Spleen (tissue), 11 donors: ENCODE measurements at regions not wholly inside any gene's neighbourhood (a gene's known extent, or its start where the extent isn't known, plus 50 kb on each side); places are given as distances from the start of the nearest gene placed in this dataset.

ENCODE experiments used
- DNase-seq: peaks from one replicate; pipeline ENCODE4 v3.0.0-alpha.2; 2020
- H3K27ac ChIP-seq, 8 donors: fragments of 200-600 bp; sonication (generic) in 7 of 8; 1 replicate in 4 of 8; 2 replicates in 4 of 8; pipeline versions ENCODE4 v1.5.0 to v1.8.0; 2016 to 2021; ENCODE audit warnings: inconsistent platforms in 4 of 8, mild to moderate bottlenecking in 4 of 8, moderate library complexity in 1 of 8
- H3K27me3 ChIP-seq, 7 donors: fragments of 200-600 bp; sonication (generic) in 6 of 7; replicated peaks in 1 of 7; 1 replicate in 4 of 7; 2 replicates in 3 of 7; pipeline versions ENCODE4 v1.5.0 to v1.8.0; 2016 to 2021; ENCODE audit warnings: inconsistent platforms in 3 of 7, mild to moderate bottlenecking in 1 of 7
- H3K36me3 ChIP-seq, 6 donors: fragments of 200-600 bp; sonication (generic) in 5 of 6; 1 replicate in 4 of 6; 2 replicates in 2 of 6; pipeline versions ENCODE4 v1.5.0 to v1.8.0; 2016 to 2021; ENCODE audit warnings: inconsistent platforms in 2 of 6
- H3K4me1 ChIP-seq, 6 donors: fragments of 200-600 bp; sonication (generic) in 5 of 6; 1 replicate in 3 of 6; 2 replicates in 3 of 6; pipeline versions ENCODE4 v1.5.0 to v1.8.0; 2016 to 2021; ENCODE audit warnings: inconsistent platforms in 3 of 6
- H3K4me3 ChIP-seq, 8 donors: fragments of 200-600 bp; sonication (generic) in 7 of 8; 1 replicate in 4 of 8; 2 replicates in 4 of 8; pipeline versions ENCODE4 v1.5.0 to v1.8.0; 2016 to 2021; ENCODE audit warnings: inconsistent platforms in 4 of 8, mild to moderate bottlenecking in 4 of 8, moderate library complexity in 2 of 8
- H3K9me3 ChIP-seq, 8 donors: fragments of 200-600 bp; sonication (generic) in 7 of 8; 1 replicate in 4 of 8; 2 replicates in 4 of 8; pipeline versions ENCODE4 v1.5.0 to v1.8.0; 2016 to 2021; ENCODE audit warnings: inconsistent platforms in 4 of 8
- POLR2A ChIP-seq, 3 donors: fragments of 450-650 bp; IDR thresholded peaks; one replicate each; pipeline ENCODE4 v1.5.1; 2017; ENCODE audit warnings: antibody characterized with exemption in 3 of 3, mild to moderate bottlenecking in 1 of 3
- POLR2AphosphoS5 ChIP-seq, 3 donors: sonication (generic); formaldehyde crosslinking; IDR thresholded peaks; one replicate each; pipeline ENCODE4 v1.5.1; 2017; ENCODE audit warnings: antibody characterized with exemption in 3 of 3
- WGBS, 5 donors: extraction: QIAGEN DNeasy Blood & Tissue Kit in 3 of 5; methylation state at CpG; one replicate each; pipeline versions ENCODE4 v1.1.5 to v1.1.7; 2013 to 2018; 5-methylcytosine and 5-hydroxymethylcytosine counted together
- intact Hi-C: fragments of 100-400 bp; cut with DNase I; formaldehyde crosslinking; loops from one replicate; pipeline ENCODE4 v1.15.0; 2023; ENCODE audit warnings: low total_unique reads
- TF ChIP-seq, protein P1 (sequence below), 11 experiments: fragments of 200-600 bp in 7 of 11; fragments of 450-650 bp in 4 of 11; sonication (generic) in 4 of 11; IDR thresholded peaks in 8 of 11; conservative IDR thresholded peaks in 3 of 11; 1 replicate in 7 of 11; 2 replicates in 4 of 11; pipeline versions ENCODE4 v1.4.0 to v1.8.0; 2016 to 2021; ENCODE audit warnings: antibody characterized with exemption in 11 of 11, inconsistent platforms in 4 of 11, mild to moderate bottlenecking in 1 of 11
- donor health status: healthy with polysubstance abuse.
- donor health status: DM: no; HTN: no; CAD: no; lungs with moderate emphysema.
- donor health status: DM: no; HTN: no; CAD: no.
- donor health status: Bipolar disorder and iron deficiency.
- donor health status: healthy.
- donor health status: DM: no; HTN: no; CAD: no.
- donor health status: DM: yes; HTN: yes; CAD: no.

DNA sequence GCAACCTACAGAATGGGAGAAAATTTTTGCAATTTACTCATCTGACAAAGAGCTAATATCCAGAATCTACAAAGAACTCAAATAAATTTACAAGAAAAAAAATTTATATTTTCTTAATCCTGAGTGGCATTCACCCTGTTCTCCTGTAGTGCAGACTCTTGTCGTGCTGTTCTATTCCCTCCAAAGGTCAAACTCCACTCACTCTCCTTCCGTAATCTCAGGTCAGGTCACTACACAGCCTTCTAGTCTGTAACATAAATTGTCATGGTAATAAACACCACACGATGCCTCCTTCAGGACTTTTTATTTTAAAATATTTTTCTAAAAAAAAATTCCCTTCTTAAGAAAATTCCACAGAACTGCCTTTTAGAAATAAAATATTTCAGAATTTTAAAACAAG lies 417.9 kb upstream of the GCFC2 start:
- DNase-seq = no peak
- Histone ChIP-seq H3K4me1 (no peaks in the 10 kb centered on the region), H3K9me3 (peaks cover 0 to 3% (median 0%) of the 10 kb centered on the region in 8 donors), H3K36me3 (no peaks in the 10 kb centered on the region), H3K27me3 (no peaks in the 10 kb centered on the region), H3K27ac (no peak overlapping the region), H3K4me3 (no peak overlapping the region)
- TF ChIP-seq POLR2A (IDR thresholded peaks at IDR 0.05) (no peak), POLR2AphosphoS5 (IDR thresholded peaks at IDR 0.05) (no peak)
- TF ChIP-seq, protein P1, sequence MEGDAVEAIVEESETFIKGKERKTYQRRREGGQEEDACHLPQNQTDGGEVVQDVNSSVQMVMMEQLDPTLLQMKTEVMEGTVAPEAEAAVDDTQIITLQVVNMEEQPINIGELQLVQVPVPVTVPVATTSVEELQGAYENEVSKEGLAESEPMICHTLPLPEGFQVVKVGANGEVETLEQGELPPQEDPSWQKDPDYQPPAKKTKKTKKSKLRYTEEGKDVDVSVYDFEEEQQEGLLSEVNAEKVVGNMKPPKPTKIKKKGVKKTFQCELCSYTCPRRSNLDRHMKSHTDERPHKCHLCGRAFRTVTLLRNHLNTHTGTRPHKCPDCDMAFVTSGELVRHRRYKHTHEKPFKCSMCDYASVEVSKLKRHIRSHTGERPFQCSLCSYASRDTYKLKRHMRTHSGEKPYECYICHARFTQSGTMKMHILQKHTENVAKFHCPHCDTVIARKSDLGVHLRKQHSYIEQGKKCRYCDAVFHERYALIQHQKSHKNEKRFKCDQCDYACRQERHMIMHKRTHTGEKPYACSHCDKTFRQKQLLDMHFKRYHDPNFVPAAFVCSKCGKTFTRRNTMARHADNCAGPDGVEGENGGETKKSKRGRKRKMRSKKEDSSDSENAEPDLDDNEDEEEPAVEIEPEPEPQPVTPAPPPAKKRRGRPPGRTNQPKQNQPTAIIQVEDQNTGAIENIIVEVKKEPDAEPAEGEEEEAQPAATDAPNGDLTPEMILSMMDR (IDR thresholded peaks at IDR 0.05 in 8 of 11, conservative IDR thresholded peaks at IDR 0.05 in 3 of 11) = no peak
- intact Hi-C loops = no loop called here
- WGBS, 5 donors = 63 to 80% (median 76%) methylated on average over 3 of the region's 3 CpGs

DNA sequence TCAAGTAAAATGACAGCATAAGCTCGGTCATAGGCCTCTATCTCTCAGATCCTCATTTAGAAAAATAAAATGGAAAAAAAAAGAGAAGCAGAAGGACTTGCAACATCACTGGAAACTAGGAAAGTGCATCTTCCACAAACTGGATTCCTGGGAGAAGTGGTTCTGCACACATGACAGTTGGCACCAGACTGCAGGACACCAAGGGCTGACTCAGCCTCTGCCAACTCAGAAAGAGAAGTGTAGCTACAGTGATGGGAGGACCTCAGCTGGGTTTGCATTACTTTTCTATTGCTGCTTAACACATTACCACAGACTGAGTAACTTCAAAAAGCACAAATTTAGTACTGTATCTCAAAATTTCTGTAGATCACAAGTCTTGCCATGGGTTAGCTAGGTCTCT lies 409.5 kb upstream of the GCFC2 start:
- H3K36me3 ChIP-seq = no peaks in the 10 kb centered on the region
- no peak for DNase-seq
- H3K9me3 ChIP-seq = peaks cover 0 to 13% (median 6%) of the 10 kb centered on the region in 8 donors
- H3K4me3 ChIP-seq = no peak overlapping the region
- 54 to 68% (median 64%) methylated on average over 1 of the region's 1 CpG for WGBS, 5 donors
- TF ChIP-seq, protein P1 (IDR thresholded peaks at IDR 0.05 in 8 of 11, conservative IDR thresholded peaks at IDR 0.05 in 3 of 11) = no peak
- TF ChIP-seq POLR2AphosphoS5 (IDR thresholded peaks at IDR 0.05) (no peak), POLR2A (IDR thresholded peaks at IDR 0.05) (no peak)
- H3K27ac ChIP-seq = no peak overlapping the region
- intact Hi-C loops = no loop called here
- no peaks in the 10 kb centered on the region for H3K4me1 ChIP-seq
- no peaks in the 10 kb centered on the region for H3K27me3 ChIP-seq

DNA sequence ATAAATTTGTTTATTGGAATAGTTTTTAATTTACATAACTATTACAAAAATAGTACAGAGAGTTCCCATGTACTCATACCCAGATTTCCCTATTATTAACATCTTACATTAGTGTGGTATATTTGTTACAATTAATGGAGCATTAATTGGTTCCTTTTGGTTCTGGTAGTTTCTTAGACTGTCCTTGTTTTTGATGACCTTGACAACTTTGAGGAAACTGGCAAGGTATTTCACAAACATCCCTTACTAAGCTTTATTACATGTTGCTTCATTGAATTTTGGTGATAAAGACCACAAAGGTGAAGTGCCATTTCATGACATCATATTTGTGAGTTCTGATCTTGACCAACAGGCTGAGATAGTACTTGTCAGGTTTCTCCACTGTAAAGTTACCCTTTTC lies 379.0 kb upstream of the GCFC2 start:
- Histone ChIP-seq H3K4me3 (no peak overlapping the region), H3K9me3 (peaks cover 0 to 13% (median 3%) of the 10 kb centered on the region in 8 donors), H3K27ac (no peak overlapping the region), H3K36me3 (no peaks in the 10 kb centered on the region), H3K27me3 (no peaks in the 10 kb centered on the region), H3K4me1 (no peaks in the 10 kb centered on the region)
- intact Hi-C loops = no loop called here
- no peak for DNase-seq
- TF ChIP-seq POLR2A (IDR thresholded peaks at IDR 0.05) (no peak), POLR2AphosphoS5 (IDR thresholded peaks at IDR 0.05) (no peak)
- TF ChIP-seq, protein P1 (IDR thresholded peaks at IDR 0.05 in 8 of 11, conservative IDR thresholded peaks at IDR 0.05 in 3 of 11) = no peak

DNA sequence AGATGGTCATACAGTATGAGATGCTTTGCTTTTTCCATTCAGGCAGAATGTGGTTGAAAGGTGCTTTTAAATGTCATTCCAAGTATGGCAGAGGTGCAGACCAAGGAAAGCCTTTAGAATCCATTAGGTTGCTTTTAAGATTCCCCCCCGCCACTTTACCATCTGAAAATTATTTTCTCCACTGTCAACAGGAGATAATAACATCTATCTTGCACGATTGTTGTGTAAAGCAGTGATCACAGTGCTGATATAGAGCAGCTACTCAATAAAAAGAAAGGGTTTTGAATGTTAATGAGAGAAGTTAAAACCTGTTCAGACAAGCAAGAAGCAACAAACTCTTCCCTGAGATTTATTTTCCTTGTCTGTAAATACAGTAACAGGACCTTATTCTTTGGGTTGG lies 372.5 kb upstream of the GCFC2 start:
- H3K4me1 ChIP-seq = no peaks in the 10 kb centered on the region

More for the DNA sequence above, 372.5 kb upstream of the GCFC2 start:
- Histone ChIP-seq H3K9me3 (no peaks in the 10 kb centered on the region), H3K27ac (no peak overlapping the region), H3K4me3 (no peak overlapping the region), H3K36me3 (no peaks in the 10 kb centered on the region), H3K27me3 (no peaks in the 10 kb centered on the region)
- intact Hi-C loops = no loop called here
- 19 to 71% (median 39%) methylated on average over 2 of the region's 2 CpGs for WGBS, 5 donors
- DNase-seq = no peak
- TF ChIP-seq, protein P1 (IDR thresholded peaks at IDR 0.05 in 8 of 11, conservative IDR thresholded peaks at IDR 0.05 in 3 of 11) = no peak
- no peak for TF ChIP-seq POLR2AphosphoS5 (IDR thresholded peaks at IDR 0.05)
- TF ChIP-seq POLR2A (IDR thresholded peaks at IDR 0.05) = no peak
